ENCODE measurements at regions not wholly inside any gene's neighbourhood (a gene's known extent, or its start where the extent isn't known, plus 50 kb on each side); places are given as distances from the start of the nearest gene placed in this dataset.

GRCh38 chr17:53996131-53996530 is 173.4 kb downstream of the KIF2B start:
- TF ChIP-seq CTCF (conservative IDR thresholded peaks at IDR 0.05; ENCODE audit: low read depth, low read length), result no peak
- H3K4me3 ChIP-seq (ENCODE audit: low read depth, low read length), result no peak overlapping the region
- DNase-seq (ENCODE audit: low read depth), result no peak

GRCh38 chr17:53996890-53997289 is 174.2 kb downstream of the KIF2B start:
- H3K4me3 ChIP-seq (ENCODE audit: low read depth, low read length), result no peak overlapping the region
- DNase-seq (ENCODE audit: low read depth), result no peak
- no peak for TF ChIP-seq CTCF (conservative IDR thresholded peaks at IDR 0.05; ENCODE audit: low read depth, low read length)

GRCh38 chr17:54007855-54008254 is 185.1 kb downstream of the KIF2B start:
- no peak for DNase-seq (ENCODE audit: low read depth)
- no peak overlapping the region for H3K4me3 ChIP-seq (ENCODE audit: low read depth, low read length)
- TF ChIP-seq CTCF (conservative IDR thresholded peaks at IDR 0.05; ENCODE audit: low read depth, low read length), result no peak

- no peak overlapping the region for H3K4me3 ChIP-seq (ENCODE audit: low read depth, low read length)
- no peak for DNase-seq (ENCODE audit: low read depth)
- no peak for TF ChIP-seq CTCF (conservative IDR thresholded peaks at IDR 0.05; ENCODE audit: low read depth, low read length)
Observed at GRCh38 chr17:54009502-54009901, 186.8 kb downstream of the KIF2B start.

GRCh38 chr17:54013072-54013471 is 190.3 kb downstream of the KIF2B start:
- no peak for TF ChIP-seq CTCF (conservative IDR thresholded peaks at IDR 0.05; ENCODE audit: low read depth, low read length)
- no peak overlapping the region for H3K4me3 ChIP-seq (ENCODE audit: low read depth, low read length)
- DNase-seq (ENCODE audit: low read depth), result no peak

GRCh38 chr17:54015734-54016133 is 193.0 kb downstream of the KIF2B start:
- no peak overlapping the region for H3K4me3 ChIP-seq (ENCODE audit: low read depth, low read length)
- DNase-seq (ENCODE audit: low read depth), result no peak
- TF ChIP-seq CTCF (conservative IDR thresholded peaks at IDR 0.05; ENCODE audit: low read depth, low read length), result no peak

- no peak for TF ChIP-seq CTCF (conservative IDR thresholded peaks at IDR 0.05; ENCODE audit: low read depth, low read length)
- no peak overlapping the region for H3K4me3 ChIP-seq (ENCODE audit: low read depth, low read length)
- DNase-seq (ENCODE audit: low read depth), result no peak
Observed at GRCh38 chr17:54021418-54021817, 198.7 kb downstream of the KIF2B start.
